ENCODE measurements at regions not wholly inside any gene's neighbourhood (a gene's known extent, or its start where the extent isn't known, plus 50 kb on each side); places are given as distances from the start of the nearest gene placed in this dataset.

DNA sequence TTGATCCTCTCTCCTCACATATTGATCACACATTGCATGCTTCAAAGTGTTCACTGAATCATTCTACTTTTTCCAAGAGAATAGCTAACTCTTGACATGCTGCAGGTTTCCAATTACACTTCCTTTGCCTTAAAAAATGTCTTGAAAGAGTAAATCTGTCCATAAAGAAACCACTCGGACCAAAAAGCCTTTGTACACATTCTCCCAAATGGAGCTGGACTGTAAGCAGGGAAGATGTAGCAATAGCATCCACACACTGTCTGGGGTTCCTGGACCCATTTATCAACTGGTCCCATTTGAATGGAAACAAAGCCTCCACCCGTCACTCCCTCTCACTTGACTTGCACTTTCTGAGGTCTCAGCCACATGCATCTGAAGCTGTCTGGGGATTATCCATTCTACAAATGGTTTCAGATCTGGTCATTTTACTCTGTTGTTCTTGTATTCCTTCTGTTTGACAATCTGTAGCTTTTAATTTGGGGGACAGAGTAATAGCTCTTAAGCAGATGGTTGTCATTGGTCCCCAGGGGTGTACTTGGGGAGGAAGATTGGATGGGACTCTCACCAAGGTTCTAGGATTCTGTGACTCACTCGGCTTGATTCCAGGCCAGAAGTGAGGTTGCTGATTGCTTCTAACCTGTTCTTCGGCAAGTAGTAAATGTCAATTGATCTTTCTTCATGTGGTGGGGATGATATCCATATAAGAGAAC, 203.5 kb downstream of the HIBADH start:
- H3K4me1 ChIP-seq (replicated peaks in 1 of 2) = peaks cover 0 to 2% of the 10 kb centered on the region in 2 donors
- no peak for TF ChIP-seq POLR2A (IDR thresholded peaks at IDR 0.05)
- TF ChIP-seq, protein P1, sequence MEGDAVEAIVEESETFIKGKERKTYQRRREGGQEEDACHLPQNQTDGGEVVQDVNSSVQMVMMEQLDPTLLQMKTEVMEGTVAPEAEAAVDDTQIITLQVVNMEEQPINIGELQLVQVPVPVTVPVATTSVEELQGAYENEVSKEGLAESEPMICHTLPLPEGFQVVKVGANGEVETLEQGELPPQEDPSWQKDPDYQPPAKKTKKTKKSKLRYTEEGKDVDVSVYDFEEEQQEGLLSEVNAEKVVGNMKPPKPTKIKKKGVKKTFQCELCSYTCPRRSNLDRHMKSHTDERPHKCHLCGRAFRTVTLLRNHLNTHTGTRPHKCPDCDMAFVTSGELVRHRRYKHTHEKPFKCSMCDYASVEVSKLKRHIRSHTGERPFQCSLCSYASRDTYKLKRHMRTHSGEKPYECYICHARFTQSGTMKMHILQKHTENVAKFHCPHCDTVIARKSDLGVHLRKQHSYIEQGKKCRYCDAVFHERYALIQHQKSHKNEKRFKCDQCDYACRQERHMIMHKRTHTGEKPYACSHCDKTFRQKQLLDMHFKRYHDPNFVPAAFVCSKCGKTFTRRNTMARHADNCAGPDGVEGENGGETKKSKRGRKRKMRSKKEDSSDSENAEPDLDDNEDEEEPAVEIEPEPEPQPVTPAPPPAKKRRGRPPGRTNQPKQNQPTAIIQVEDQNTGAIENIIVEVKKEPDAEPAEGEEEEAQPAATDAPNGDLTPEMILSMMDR (IDR thresholded peaks at IDR 0.05) = no peak
- intact Hi-C loops (cut with DNase I) = no loop called here
- no peaks in the 10 kb centered on the region for H3K27me3 ChIP-seq
- DNase-seq = peak; percentile 22 to 56 (median 39)
- 58 to 67% (median 62%) methylated on average over 4 of the region's 4 CpGs for WGBS, 4 donors
- peak overlapping the region in 1 of 5 donors; percentile 31 for H3K27ac ChIP-seq
- no peak overlapping the region for H3K4me3 ChIP-seq
- no peaks in the 10 kb centered on the region for H3K36me3 ChIP-seq (replicated peaks in 1 of 2)
- H3K9me3 ChIP-seq (replicated peaks in 1 of 3) = no peaks in the 10 kb centered on the region

DNA sequence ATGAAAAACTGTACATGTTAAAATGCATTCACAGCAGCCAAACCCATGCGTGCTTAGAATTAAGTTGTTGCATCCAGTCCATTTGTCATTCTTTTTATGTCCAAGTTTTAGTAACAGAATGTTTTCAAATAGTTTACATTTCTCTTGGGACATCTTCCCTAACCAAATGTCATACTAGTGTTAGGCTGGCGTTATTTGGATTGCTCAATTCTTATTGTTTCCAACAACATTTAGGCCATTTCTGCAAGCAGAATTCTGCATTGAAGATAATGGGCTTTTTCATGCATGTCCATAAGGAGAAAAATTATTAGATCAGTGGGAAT, 203.0 kb downstream of the HIBADH start:
- Histone ChIP-seq H3K27me3 (no peaks in the 10 kb centered on the region), H3K4me1 (replicated peaks in 1 of 2) (no peaks in the 10 kb centered on the region), H3K4me3 (no peak overlapping the region), H3K36me3 (replicated peaks in 1 of 2) (no peaks in the 10 kb centered on the region), H3K9me3 (replicated peaks in 1 of 3) (no peaks in the 10 kb centered on the region), H3K27ac (peak overlapping the region in 1 of 5 donors; percentile 31)
- no peak for DNase-seq
- intact Hi-C loops (cut with DNase I) = no loop called here
- WGBS, 4 donors = 55 to 62% (median 60%) methylated on average over 2 of the region's 2 CpGs
- TF ChIP-seq, protein P1 (IDR thresholded peaks at IDR 0.05) = no peak
- no peak for TF ChIP-seq POLR2A (IDR thresholded peaks at IDR 0.05)

DNA sequence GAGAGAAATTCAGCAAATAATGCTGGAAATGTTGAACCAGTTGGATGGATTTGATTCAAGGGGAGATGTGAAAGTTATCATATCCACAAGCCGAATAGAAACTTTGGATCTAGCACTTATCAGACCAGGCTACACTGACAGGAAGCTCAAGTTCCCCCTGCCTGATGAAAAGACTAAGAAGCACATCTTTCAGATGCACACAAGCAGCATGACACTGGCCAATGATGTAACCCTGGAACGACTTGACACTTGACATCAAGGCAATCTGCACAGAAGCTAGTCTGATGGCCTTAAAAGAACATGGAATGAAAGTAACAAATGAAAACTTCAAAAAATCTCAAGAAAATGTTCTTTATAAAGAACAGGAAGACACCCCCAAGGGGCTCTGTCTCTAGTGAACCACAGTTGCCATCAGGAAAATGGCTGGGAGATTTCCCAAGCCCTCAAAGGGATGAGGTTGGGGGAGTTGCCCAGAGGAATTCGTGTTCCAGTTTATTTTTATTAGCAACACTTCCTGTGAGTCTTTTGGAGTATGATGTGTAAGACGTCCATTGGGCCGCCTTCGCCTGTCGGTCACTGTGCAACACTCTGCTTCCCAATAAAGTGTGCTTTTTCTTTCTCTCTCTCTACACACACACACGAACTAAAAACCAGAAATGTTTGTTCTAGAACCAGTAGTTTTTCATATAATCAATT, 200.0 kb downstream of the HIBADH start:
- no peak for DNase-seq
- Histone ChIP-seq H3K9me3 (replicated peaks in 1 of 3) (no peaks in the 10 kb centered on the region), H3K27me3 (no peaks in the 10 kb centered on the region), H3K27ac (no peak overlapping the region), H3K4me3 (no peak overlapping the region), H3K4me1 (replicated peaks in 1 of 2) (no peaks in the 10 kb centered on the region), H3K36me3 (replicated peaks in 1 of 2) (no peaks in the 10 kb centered on the region)
- 62 to 74% (median 72%) methylated on average over 8 of the region's 8 CpGs for whole genome bisulfite sequencing, 4 donors
- TF ChIP-seq, protein P1 (IDR thresholded peaks at IDR 0.05) = no peak
- no peak for TF ChIP-seq POLR2A (IDR thresholded peaks at IDR 0.05)
- intact Hi-C loops (cut with DNase I) = no loop called here

DNA sequence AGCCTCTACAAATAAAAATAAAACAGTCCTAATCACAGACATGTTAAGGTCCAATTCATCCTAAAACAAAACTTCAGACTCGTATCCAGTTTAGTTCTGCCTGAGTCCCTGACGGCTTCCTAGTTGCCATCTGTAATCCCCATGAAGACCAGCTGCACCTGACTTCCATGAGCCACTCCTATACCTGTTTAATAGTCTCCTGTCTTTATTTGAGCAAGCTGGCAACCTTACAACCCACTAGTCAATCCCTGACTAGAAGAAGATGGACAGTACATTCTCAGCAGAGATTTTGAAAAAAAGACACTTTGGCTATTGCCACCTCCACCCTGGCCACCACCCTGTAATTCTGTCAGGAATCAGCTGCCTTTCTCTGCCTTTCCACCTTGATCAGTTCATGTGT, 197.7 kb downstream of the HIBADH start:
- no peak for TF ChIP-seq POLR2A (IDR thresholded peaks at IDR 0.05)
- TF ChIP-seq, protein P1 (IDR thresholded peaks at IDR 0.05) = no peak
- Histone ChIP-seq H3K9me3 (replicated peaks in 1 of 3) (no peaks in the 10 kb centered on the region), H3K27me3 (no peaks in the 10 kb centered on the region), H3K36me3 (replicated peaks in 1 of 2) (no peaks in the 10 kb centered on the region), H3K27ac (no peak overlapping the region), H3K4me3 (no peak overlapping the region), H3K4me1 (replicated peaks in 1 of 2) (no peaks in the 10 kb centered on the region)
- WGBS, 4 donors = 72 to 88% (median 81%) methylated on average over 2 of the region's 2 CpGs
- no peak for DNase-seq
- intact Hi-C loops (cut with DNase I) = no loop called here

Measured in adrenal gland (tissue), 9 donors.